SKM-1 treated with dmso at 0.1 percent for 144 hours (cell line): ENCODE measurements at regions not wholly inside any gene's neighbourhood (a gene's known extent, or its start where the extent isn't known, plus 50 kb on each side); places are given as distances from the start of the nearest gene placed in this dataset.
"Not testable (repeated sequence)": the region's sequence is repeated elsewhere in the genome, so short reads cannot be mapped to it uniquely, and the experiment has no call there.

Experiments
- DNase-seq: peaks from one replicate; lab custom pipeline; 2025; ENCODE audit not compliant: unreplicated experiment; lab: John Stamatoyannopoulos, UW

DNA sequence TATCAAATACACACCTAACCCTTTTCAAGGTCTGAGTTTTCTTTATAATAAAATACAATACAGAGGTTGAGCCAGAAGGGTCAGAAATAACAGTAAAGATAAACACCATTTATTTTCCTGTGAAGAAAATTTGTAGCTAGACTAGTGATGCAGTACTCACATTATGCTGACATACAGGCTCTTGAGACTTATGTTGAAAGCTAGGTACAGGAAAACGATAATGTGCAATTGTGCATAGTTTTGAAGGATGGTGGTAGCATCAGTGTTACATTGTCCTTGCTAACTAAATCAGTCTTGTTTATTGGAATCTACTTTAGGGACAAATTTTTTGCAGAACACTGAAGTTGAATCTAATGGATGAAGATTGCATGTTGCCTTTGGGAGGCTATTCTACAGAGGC, 1877.2 kb downstream of the PCDH7 start:
- no peak for DNase-seq

DNA sequence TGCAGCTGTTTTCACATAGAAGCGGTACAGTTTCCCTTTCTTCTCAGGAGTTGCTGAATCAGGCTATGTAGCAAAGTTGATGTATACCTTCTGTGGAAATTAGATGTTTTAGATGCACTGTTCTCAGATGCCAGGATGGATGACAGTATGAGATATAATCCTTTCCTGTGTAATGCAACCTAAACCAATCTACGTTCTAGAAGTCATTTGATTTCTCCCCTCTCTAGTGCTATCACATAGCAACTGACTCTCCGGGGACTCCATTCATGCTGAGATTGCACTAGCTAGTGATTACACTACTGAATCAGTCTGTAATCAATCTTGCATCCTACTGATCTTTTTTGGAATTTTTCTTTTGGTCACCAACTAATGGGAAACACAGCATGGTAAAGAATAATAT, 1881.7 kb downstream of the PCDH7 start:
- DNase-seq: no peak

DNA sequence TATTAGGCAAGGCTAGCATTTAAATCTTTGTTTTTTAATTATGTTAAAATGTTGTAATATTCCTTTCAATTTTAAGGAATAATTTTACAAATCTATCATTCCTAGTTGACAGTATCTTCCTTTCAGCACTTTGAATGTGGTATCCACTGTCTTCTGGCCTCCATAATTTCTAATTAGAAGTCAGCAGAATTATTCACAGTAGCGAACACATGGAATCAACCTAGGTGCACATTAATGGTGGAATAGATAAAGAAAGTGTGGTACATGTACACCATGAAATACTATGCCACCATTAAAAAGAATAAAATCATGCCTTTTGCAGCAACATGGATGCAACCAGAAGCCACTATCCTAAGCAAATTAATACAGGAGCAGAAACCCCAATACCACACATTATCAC, 1887.8 kb downstream of the PCDH7 start:
- no peak for DNase-seq

DNA sequence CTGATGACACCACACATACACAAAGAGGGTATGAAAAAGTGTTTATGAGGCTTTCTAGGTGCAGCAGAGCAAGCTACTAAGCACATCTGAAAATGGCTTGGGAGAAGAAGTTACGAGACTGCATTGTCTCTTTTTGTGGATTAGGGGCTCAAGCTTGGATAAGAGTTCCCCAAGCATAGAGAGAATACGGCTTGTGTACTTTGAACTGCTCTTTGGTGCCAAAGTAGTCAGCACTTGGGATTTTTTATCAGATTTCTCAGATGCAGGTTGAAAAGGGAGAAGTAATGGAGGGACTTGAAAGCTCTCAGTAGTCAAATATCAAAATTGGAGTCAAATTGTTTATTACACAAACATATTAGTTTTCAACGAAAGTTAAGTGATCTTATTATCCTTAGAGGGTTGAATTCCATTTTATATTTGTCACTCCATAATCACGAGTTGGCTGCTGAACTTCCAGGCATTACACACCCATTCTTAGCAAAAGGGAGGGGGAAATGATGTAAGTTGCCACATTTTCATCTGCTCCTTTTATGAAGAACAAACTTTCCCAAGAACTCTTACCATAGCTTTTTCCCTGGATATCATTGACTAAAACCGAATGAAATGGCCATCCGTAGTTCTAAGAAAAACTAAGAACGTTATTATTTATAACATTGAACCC, 1904.9 kb downstream of the PCDH7 start:
- no peak for DNase-seq

DNA sequence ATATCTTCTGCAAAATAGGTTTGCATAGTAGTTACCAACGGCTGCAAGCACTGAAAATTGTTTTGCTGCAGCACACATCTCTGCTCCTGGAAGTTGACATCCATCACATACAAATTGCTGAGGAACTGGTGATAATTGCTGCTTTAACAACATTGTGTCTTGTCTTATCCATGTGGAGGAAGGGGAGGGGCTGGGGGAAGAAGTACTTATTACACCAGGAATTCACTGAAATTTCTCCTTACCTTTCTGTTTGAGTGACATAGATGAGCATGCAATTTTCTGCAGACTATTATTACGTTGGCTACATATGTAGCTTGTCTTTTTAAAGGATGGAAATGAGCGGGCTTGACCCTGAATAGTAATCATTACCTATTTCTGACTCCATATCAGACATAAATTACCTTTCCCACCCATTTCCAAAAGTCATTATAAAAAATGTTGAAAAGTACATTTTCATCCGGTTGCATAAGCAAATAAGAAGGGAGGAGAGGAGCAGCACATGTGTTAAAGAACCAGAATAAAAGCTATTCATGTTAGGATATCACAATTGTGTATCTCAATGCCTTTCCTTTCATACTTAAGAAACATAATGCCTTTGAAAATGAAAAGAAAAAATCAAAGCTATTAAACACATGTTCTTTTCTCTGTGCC, 1905.6 kb downstream of the PCDH7 start:
- DNase-seq: no peak

DNA sequence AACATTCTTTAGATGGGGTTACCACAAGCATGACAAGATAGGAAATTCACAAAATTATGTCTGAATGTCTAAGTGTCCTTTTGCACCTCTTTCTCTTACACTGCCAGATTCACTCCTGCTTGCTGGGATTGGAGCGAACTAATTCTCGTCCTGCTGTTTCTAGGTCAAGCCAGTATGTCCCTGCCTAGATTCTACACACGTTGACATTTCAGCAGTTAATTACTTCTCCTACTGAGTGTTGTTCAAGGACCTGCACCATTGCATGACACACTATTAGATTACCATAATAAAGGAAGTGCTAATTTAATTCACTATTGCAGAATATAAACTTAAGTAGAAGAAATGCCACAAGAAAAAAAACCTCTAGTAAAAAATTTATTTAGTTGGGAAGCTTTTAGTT, 1911.7 kb downstream of the PCDH7 start:
- no peak for DNase-seq

DNA sequence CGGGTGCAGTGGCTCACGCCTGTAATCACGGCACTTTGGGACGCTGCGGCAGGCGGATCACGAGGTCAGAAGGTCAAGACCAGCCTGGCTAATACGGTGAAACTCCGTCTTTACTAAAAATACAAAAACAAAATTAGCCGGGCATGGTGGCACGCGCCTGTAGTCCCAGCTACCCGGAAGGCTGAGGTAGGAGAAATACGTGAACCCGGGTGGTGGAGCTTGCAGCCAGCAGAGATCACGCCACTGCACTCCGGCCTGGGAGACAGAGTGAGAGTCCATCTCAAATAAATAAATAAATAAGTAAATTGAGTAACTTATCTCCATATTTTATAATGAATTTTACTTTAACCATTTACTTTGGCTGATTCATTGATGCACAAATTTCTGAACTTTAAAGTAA, 1913.3 kb downstream of the PCDH7 start:
- no peak for DNase-seq

DNA sequence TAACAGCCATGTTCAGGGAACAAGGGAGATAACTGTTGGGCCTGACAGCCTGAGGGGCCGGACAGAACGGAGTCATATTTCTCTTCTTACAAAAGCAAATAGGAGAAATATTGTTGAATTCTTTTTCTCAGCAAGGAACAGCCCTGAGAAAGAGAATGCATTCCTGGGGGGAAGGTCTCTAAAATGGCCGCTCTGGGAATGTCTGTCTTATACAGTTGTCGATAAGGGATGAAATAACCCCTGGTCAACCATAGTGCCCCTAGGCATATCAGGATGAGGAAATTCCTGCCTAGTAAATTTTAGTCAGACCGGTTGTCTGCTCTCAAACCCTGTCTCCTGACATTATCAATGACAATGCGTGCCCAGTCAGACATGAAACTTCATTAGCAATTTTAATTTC, 1925.5 kb downstream of the PCDH7 start:
- no peak for DNase-seq

DNA sequence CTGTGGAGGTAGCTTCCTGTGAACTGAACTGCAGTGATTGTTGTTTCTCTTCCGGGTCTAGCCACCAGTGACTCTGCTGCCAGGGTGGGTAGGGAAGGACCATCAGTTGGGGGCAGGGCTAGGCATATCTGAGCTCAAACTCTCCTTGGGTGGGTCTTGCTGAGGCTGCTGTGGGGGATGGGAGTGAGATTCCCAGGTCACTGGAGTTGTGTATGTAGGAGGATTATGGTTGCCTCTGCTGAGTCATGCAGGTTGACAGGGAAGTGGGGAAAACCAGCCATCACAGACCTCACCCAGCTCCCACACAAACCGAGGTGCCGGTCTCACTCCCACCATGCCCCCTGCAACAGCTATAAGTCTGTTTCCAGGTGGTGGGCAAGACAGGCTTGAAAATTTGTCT, 1937.8 kb downstream of the PCDH7 start:
- DNase-seq: no peak

DNA sequence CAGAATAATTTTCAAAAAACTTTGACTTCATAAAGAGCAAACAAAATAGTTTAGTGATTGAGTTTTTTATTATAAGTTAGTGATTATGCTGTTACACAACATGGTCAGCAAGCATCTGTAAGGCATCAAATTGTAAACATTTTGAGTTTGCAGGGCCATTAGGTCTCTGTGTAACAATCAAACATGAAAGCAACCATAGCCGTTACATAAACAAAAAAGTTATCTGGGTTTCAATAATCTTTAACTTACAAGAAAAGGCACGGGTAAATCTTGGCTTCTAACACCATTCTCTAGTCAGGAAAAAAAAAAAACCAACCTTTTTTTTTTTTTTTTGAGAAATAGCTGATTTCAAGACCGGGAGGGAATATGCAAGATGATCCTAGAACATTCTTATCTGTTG, 1941.1 kb downstream of the PCDH7 start:
- DNase-seq: no peak

DNA sequence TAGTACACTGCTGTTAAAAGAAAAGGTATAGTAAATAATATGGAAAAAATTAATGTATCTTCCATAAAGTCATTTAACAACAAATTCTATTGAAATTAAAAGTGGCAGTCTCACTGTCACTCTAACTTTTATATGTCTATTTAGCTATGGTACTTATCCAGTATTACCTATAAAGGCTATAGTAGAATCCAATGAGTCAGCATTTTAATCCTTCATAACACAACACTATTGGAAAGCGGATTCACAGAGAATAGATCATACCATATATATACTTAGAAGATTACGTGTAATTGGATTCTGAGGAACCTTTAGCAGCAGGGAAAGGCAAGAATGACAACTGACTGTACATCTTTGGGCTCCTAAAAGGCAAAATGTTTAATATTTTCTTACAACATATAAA, 1942.6 kb downstream of the PCDH7 start:
- DNase-seq: no peak

DNA sequence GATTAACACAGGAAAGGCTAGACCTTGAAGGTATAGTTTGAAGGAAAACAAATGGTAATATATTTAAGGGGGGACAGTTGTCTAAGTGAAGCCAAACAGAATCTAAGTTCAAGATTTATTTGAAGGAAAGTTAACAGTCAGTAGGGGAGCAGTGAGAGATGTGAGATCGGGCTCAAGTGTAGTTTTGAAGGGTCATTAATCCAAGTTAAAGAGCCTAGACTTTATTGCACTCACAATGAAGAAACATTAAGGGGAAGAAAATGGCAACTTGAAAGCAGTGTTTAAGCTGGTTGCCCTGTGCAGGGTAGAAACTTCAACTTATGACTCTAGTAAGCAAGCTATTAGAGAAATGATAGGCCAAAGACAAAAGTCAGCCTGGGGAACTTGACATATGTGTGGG, 1952.2 kb downstream of the PCDH7 start:
- DNase-seq: no peak

DNA sequence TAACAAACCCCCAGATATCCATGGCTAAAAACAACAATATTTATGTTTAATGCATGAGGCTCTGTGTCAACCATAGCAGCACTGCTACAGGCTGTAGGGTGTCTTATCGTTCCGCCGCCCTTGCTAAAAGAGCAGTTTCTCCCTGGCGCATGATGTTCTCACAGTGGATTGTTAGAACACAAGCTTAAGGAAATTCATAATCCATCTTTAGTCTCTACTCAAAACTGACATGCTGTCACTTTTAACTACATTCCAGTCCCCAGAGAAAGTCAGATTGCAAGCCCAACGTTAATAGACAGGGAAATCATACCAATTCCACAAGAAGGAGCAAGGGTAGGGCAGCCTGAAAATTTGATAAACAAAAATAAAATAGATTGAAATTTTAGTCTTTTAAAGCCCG, 1960.8 kb downstream of the PCDH7 start:
- DNase-seq: no peak

DNA sequence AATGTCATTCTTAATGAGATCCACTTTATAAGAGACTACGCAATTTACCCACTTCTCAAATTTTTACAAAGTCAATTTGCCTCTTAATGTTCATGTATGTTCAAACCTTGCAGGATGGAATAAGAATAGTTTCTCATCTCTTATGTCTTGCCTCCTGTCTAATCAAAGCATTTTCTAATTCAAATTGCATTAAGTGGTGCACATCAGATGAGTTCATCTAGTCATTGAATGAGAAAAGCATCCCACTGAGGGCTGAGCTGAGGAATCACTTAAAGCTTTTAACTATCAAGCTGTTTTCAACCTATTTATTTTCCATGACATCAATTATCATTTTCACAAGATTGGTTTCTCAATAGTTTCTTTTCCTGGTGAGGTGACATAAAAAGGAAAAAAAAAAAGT, 1964.0 kb downstream of the PCDH7 start:
- no peak for DNase-seq

DNA sequence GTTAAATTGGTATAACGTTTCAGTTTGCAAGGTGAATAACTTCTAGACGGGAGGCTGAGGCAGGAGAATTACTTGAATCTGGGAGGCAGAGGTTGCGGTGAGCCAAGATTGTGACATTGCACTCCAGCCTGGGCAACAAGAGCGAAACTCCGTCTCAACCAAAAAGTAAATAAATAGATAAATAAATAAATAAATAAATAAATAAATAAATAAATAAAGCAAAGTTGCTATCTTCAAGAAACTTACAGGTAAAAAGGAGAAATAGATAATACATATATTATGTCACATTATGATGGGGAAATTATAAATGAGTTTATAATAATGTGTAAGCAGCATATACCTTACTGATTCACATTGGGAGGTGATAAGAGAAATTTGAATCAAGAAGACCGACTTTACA, 1966.0 kb downstream of the PCDH7 start:
- no peak for DNase-seq

DNA sequence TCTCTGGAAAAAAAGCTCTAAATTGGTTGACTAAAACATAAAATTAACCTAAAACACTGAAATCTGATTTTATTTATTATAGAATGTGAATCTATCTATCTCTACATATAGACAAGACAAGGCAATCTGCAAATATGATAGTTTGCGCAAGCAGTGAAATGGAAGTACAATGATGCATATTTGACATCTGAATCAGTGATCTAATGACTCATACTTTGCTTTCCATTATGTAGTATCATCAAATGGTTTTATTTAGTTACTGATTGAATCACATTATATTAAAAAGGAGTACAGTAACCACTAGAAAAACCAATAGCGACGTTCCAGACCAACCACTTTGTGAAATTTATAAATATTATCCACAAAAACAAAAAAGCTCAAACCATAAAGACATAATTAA, 1969.3 kb downstream of the PCDH7 start:
- no peak for DNase-seq

DNA sequence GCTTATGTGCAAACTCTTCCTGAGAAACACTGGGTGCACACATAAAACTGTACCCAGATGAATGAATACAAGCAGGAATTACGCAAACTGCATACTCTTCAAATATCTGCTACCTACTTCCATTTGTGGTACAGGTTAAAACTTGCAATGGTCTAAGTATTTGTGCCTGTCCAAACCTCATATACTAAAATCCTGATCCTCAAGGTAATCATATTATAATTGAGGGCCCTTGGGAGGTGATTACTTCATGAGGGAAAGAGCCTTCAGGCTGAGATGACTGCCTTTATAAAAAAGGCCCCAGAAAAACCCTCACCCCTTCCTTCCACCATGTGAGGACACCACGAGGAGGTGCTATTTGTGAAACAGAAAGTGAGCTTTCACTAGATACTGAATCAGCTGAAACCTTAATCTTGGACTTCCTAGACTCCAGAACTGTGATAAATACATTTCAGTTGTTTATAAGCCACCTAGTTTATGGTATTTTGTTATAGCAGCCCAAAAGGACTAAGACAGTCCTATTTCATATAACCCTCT, 1977.2 kb downstream of the PCDH7 start:
- no peak for DNase-seq

DNA sequence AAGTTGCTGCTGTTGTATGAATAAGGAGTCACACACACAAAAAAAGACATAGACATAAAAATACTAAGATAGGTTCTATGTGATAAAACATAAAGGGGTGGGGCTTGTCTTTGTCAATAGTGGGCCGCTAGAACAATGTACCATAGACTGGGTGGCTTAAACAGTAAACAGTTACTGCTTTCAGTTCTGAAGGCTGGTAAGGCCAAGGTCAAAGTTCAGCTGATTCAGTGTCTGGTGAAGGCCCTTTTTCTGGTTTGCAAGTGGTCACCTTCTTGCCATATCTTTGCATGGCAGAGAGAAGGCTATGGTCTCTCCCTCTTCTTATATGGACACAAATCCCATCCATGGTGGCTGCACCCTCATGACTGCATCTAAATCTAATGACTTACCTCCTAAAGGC, 1980.7 kb downstream of the PCDH7 start:
- no peak for DNase-seq

DNA sequence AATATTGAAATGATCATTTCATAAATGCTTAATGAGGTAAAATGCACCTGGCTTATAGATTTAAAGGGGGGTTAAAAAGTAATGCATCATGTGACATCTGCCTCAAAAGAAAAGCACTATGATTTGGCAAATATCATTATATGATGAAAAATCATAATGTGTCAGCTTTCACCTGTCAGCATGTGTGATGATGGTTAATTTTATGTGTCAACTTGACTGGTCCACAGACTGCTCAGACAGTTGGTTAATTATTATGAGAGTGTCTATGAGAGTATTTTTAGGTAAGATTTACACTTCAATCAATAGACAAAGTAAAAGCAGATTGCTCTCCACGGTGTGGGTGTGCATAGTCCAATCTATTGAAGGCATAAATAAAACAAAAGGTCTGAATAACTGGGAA, 1986.7 kb downstream of the PCDH7 start:
- no peak for DNase-seq

DNA sequence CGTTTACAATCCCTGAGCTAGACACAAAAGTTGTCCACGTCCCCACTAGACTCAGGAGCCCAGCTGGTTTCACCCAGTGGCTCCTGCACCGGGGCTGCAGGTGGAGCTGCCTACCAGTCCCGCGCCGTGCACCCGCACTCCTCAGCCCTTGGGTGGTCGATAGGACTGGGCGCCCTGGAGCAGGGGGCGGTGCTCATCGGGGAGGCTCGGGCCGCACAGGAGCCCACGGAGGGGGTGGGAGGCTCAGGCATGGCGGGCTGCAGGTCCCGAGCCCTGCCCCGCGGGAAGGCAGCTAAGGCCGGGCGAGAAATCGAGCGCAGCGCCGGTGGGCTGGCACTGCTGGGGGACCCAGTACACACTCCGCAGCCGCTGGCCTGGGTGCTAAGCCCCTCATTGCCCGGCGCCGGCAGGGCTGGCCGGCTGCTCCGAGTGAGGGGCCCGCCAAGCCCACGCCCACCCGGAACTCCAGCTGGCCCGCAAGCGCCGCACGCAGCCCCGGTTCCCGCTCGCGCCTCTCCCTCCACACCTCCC, 1996.0 kb downstream of the PCDH7 start:
- DNase-seq: not testable (repeated sequence)

DNA sequence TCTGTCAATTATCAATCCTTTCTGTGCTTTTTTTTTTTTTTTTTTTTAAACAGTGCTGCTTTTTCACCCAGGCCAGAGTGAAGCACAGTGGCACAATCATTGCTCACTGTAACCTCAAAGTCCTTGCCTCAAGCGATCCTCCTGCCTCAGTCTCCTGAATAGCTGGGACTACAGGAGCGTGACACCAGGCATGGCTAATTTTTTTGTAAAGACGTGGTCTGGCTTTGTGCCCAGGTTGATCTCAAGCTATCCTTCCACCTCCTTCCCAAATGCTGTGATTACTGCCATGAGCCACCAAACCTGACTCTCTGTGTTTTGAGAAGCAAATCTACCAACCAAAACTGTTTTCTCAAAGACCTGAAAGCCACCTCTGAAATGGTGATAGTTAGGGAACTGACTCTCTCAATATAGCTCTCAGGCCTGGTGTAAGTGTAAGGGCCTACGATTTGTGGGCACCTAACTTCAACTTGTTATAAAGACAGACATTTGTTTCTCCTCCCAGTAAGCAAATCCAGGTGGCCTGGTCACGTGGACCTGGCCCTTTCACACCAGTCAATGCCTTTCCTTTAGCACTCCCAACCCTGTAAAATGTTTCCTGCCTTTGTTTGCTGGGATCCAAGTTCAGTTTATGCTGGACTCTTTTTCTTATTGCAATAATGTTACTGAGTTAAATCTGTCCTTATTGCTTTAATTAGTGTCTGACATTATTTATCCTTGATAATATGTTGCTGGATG, 2015.9 kb downstream of the PCDH7 start:
- no peak for DNase-seq

DNA sequence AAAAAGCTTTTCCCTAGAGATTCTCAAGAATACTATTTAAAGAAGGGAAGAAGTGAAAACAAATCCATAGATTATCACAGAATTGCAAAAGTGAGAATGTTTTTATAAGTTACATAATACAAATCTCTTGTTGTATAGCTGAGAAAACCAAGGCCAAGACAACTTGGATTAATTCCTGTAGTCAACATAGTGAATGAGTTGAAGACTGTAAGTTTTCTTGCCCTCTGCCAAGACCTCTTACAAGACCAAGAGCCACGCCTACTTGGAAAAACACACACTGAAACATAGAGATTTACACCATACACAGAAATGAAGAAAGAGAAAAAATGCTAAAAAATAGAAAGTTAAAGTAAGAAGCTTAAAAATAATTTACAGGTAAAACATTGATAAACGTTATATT, 2024.0 kb downstream of the PCDH7 start:
- DNase-seq: no peak
